CD4-positive, alpha-beta memory T cell (primary cell): ENCODE measurements at regions not wholly inside any gene's neighbourhood (a gene's known extent, or its start where the extent isn't known, plus 50 kb on each side); places are given as distances from the start of the nearest gene placed in this dataset.
"Not testable (repeated sequence)": the region's sequence is repeated elsewhere in the genome, so short reads cannot be mapped to it uniquely, and the experiment has no call there.

Experiments
- CTCF ChIA-PET: fragments of 350-600 bp; sonication (Branson Sonifier 250); formaldehyde crosslinking; loops from one replicate; lab custom pipeline; 2021; ENCODE audit warnings: inconsistent platforms; ENCODE audit not compliant: partially characterized antibody; lab: Charles Lee
- POLR2A ChIA-PET: fragments of 350-600 bp; sonication (Branson Sonifier 250); formaldehyde crosslinking; loops from one replicate; lab custom pipeline; 2021; ENCODE audit not compliant: partially characterized antibody; lab: Charles Lee
- DNase-seq, 5 donors: peaks; one replicate each; pipeline versions ENCODE4 v3.0.0 to v3.0.0-alpha.2; 2020 to 2022; ENCODE audit warnings: mixed read lengths in 1 of 5
- H3K27ac ChIP-seq: one replicate; pipeline ENCODE4 v1.7.0; 2013; ENCODE audit warnings: low read depth, low read length
- H3K27me3 ChIP-seq: 2 replicates; pipeline ENCODE4 v1.7.0; 2013; ENCODE audit warnings: mild to moderate bottlenecking, low read length, moderate library complexity; ENCODE audit not compliant: insufficient read depth
- H3K36me3 ChIP-seq: 2 replicates; pipeline ENCODE4 v1.7.0; 2013; ENCODE audit warnings: mild to moderate bottlenecking, low read length, moderate library complexity; ENCODE audit not compliant: insufficient read depth
- H3K4me1 ChIP-seq: 2 replicates; pipeline ENCODE4 v1.7.0; 2013; ENCODE audit warnings: mild to moderate bottlenecking, low read length, moderate library complexity; ENCODE audit not compliant: insufficient read depth
- H3K4me3 ChIP-seq, 2 donors: one replicate each; pipeline ENCODE4 v1.7.0; 2013; ENCODE audit warnings: low read length in 2 of 2, mild to moderate bottlenecking in 1 of 2
- H3K9me3 ChIP-seq, 2 donors: one replicate each; pipeline ENCODE4 v1.7.0; 2013; ENCODE audit warnings: low read length in 2 of 2, control low read depth in 1 of 2; ENCODE audit not compliant: control insufficient read depth in 1 of 2
- H3K27ac Mint-ChIP-seq, 7 donors: one replicate each; pipeline ENCODE4 v1.8.0; 2020 to 2021; ENCODE audit warnings: mixed read lengths in 7 of 7, mild to moderate bottlenecking in 6 of 7, inconsistent platforms in 3 of 7, moderate library complexity in 3 of 7
- H3K27me3 Mint-ChIP-seq, 2 donors: one replicate each; pipeline ENCODE4 v1.8.0; 2020 to 2021; ENCODE audit warnings: mixed read lengths in 2 of 2
- H3K36me3 Mint-ChIP-seq, 2 donors: one replicate each; pipeline ENCODE4 v1.8.0; 2020 to 2021; ENCODE audit warnings: mixed read lengths in 2 of 2, inconsistent platforms in 1 of 2, mild to moderate bottlenecking in 1 of 2
- H3K4me1 Mint-ChIP-seq, 4 donors: one replicate each; pipeline ENCODE4 v1.8.0; 2020 to 2021; ENCODE audit warnings: mixed read lengths in 4 of 4, mild to moderate bottlenecking in 1 of 4
- H3K4me3 Mint-ChIP-seq, 8 donors: one replicate each; pipeline ENCODE4 v1.8.0; 2020 to 2021; ENCODE audit warnings: mixed read lengths in 8 of 8, mild to moderate bottlenecking in 7 of 8, moderate library complexity in 6 of 8, inconsistent platforms in 3 of 8
- H3K9me3 Mint-ChIP-seq, 8 donors: one replicate each; pipeline ENCODE4 v1.8.0; 2020 to 2021; ENCODE audit warnings: mixed read lengths in 8 of 8, mild to moderate bottlenecking in 5 of 8, inconsistent platforms in 3 of 8, moderate library complexity in 1 of 8
- intact Hi-C: fragments of 100-400 bp; cut with micrococcal nuclease; formaldehyde crosslinking; loops from one replicate; pipeline ENCODE4 v1.15.1; 2023

GRCh38 chr3:178140531-178141304 lies 395.5 kb upstream of the KCNMB2 start:
- no peaks in the 10 kb centered on the region for H3K36me3 Mint-ChIP-seq
- no peaks in the 10 kb centered on the region for H3K27me3 Mint-ChIP-seq
- H3K9me3 Mint-ChIP-seq, result peaks cover 0 to 6% (median 2%) of the 10 kb centered on the region in 8 donors
- Histone ChIP-seq H3K27ac (no peak overlapping the region), H3K4me1 (no peaks in the 10 kb centered on the region), H3K4me3 (no peak overlapping the region), H3K9me3 (no peaks in the 10 kb centered on the region), H3K36me3 (no peaks in the 10 kb centered on the region), H3K27me3 (no peaks in the 10 kb centered on the region)
- DNase-seq, result no peak
- ChIA-PET POLR2A (no interaction called here), CTCF (no interaction called here)
- intact Hi-C loops, result no loop called here
- peaks cover 0 to 1% (median under 1%) of the 10 kb centered on the region in 4 donors for H3K4me1 Mint-ChIP-seq
- H3K4me3 Mint-ChIP-seq, result no peak overlapping the region
- no peak overlapping the region for H3K27ac Mint-ChIP-seq

GRCh38 chr3:178141305-178141684 lies 394.9 kb upstream of the KCNMB2 start:
- H3K27ac ChIP-seq, H3K4me1 ChIP-seq, POLR2A ChIA-PET, H3K4me3 Mint-ChIP-seq, intact Hi-C loops, H3K36me3 ChIP-seq, CTCF ChIA-PET, H3K4me3 ChIP-seq, H3K4me1 Mint-ChIP-seq, H3K9me3 ChIP-seq, H3K27me3 Mint-ChIP-seq, DNase-seq, H3K36me3 Mint-ChIP-seq, H3K9me3 Mint-ChIP-seq, H3K27me3 ChIP-seq: not testable (repeated sequence)
- H3K27ac Mint-ChIP-seq, result peak overlapping the region in 1 of 7 donors; percentile 19

- Mint-ChIP-seq H3K4me3 (no peak overlapping the region), H3K9me3 (peaks cover 0 to 6% (median 2%) of the 10 kb centered on the region in 8 donors), H3K36me3 (no peaks in the 10 kb centered on the region), H3K4me1 (peaks cover 0 to 4% (median 0%) of the 10 kb centered on the region in 4 donors), H3K27me3 (no peaks in the 10 kb centered on the region), H3K27ac (no peak overlapping the region)
- no peak for DNase-seq
- no peaks in the 10 kb centered on the region for H3K4me1 ChIP-seq
- H3K4me3 ChIP-seq, result no peak overlapping the region
- H3K27me3 ChIP-seq, result no peaks in the 10 kb centered on the region
- no peaks in the 10 kb centered on the region for H3K36me3 ChIP-seq
- H3K27ac ChIP-seq, result no peak overlapping the region
- no peaks in the 10 kb centered on the region for H3K9me3 ChIP-seq
- ChIA-PET POLR2A (no interaction called here), CTCF (no interaction called here)
- intact Hi-C loops, result no loop called here
Observed at GRCh38 chr3:178146406-178146831, 389.8 kb upstream of the KCNMB2 start.

- no peaks in the 10 kb centered on the region for H3K27me3 ChIP-seq
- no peak overlapping the region for H3K4me3 ChIP-seq
- intact Hi-C loops, result no loop called here
- no peak overlapping the region for H3K27ac ChIP-seq
- H3K4me1 Mint-ChIP-seq, result peaks cover 0 to 3% (median 0%) of the 10 kb centered on the region in 4 donors
- no peaks in the 10 kb centered on the region for H3K4me1 ChIP-seq
- H3K36me3 ChIP-seq, result no peaks in the 10 kb centered on the region
- H3K4me3 Mint-ChIP-seq, result no peak overlapping the region
- H3K9me3 ChIP-seq, result no peaks in the 10 kb centered on the region
- H3K9me3 Mint-ChIP-seq, result peaks cover 0 to 1% (median 0%) of the 10 kb centered on the region in 8 donors
- ChIA-PET POLR2A (no interaction called here), CTCF (no interaction called here)
- no peaks in the 10 kb centered on the region for H3K36me3 Mint-ChIP-seq
- no peak for DNase-seq
- H3K27me3 Mint-ChIP-seq, result no peaks in the 10 kb centered on the region
- H3K27ac Mint-ChIP-seq, result no peak overlapping the region
Observed at GRCh38 chr3:178147001-178147400, 389.2 kb upstream of the KCNMB2 start.

GRCh38 chr3:178152031-178152806 lies 384.0 kb upstream of the KCNMB2 start:
- CTCF ChIA-PET, result interaction anchor here (0.9 to 1.2 kb wide), 2 partner anchors 790 to 1279 kb away, joined by 3 to 4 read pairs; no protein-coding TSS in a partner anchor
- POLR2A ChIA-PET, result no interaction called here
- no peaks in the 10 kb centered on the region for H3K27me3 ChIP-seq
- H3K27ac Mint-ChIP-seq, result no peak overlapping the region
- no peaks in the 10 kb centered on the region for H3K4me1 ChIP-seq
- H3K9me3 ChIP-seq, result no peaks in the 10 kb centered on the region
- H3K36me3 Mint-ChIP-seq, result no peaks in the 10 kb centered on the region
- H3K36me3 ChIP-seq, result no peaks in the 10 kb centered on the region
- no peak overlapping the region for H3K4me3 ChIP-seq
- intact Hi-C loops, result loop anchor here (10.0 kb wide), 1 partner anchor 787 kb away; no protein-coding TSS in a partner anchor
- H3K9me3 Mint-ChIP-seq, result no peaks in the 10 kb centered on the region
- no peaks in the 10 kb centered on the region for H3K27me3 Mint-ChIP-seq
- H3K4me1 Mint-ChIP-seq, result peaks cover 0 to 4% (median 0%) of the 10 kb centered on the region in 4 donors
- H3K27ac ChIP-seq, result no peak overlapping the region
- no peak for DNase-seq
- no peak overlapping the region for H3K4me3 Mint-ChIP-seq

- Histone ChIP-seq H3K27ac (no peak overlapping the region), H3K4me3 (no peak overlapping the region), H3K36me3 (no peaks in the 10 kb centered on the region), H3K27me3 (no peaks in the 10 kb centered on the region), H3K4me1 (no peaks in the 10 kb centered on the region), H3K9me3 (no peaks in the 10 kb centered on the region)
- peaks cover 0 to 4% (median 0%) of the 10 kb centered on the region in 4 donors for H3K4me1 Mint-ChIP-seq
- no peaks in the 10 kb centered on the region for H3K9me3 Mint-ChIP-seq
- H3K36me3 Mint-ChIP-seq, result no peaks in the 10 kb centered on the region
- intact Hi-C loops, result loop anchor here (10.0 kb wide), 1 partner anchor 788 kb away; no protein-coding TSS in a partner anchor
- DNase-seq, result no peak
- POLR2A ChIA-PET, result no interaction called here
- H3K27ac Mint-ChIP-seq, result no peak overlapping the region
- H3K27me3 Mint-ChIP-seq, result no peaks in the 10 kb centered on the region
- CTCF ChIA-PET, result no interaction called here
- no peak overlapping the region for H3K4me3 Mint-ChIP-seq
Observed at GRCh38 chr3:178152988-178153387, 383.2 kb upstream of the KCNMB2 start.

GRCh38 chr3:178155521-178155920 lies 380.7 kb upstream of the KCNMB2 start:
- ChIA-PET CTCF (interaction anchor here (1.5 kb wide), 1 partner anchor 1064 kb away, joined by 3 read pairs; no protein-coding TSS in a partner anchor), POLR2A (no interaction called here)
- Histone ChIP-seq H3K36me3 (no peaks in the 10 kb centered on the region), H3K27me3 (no peaks in the 10 kb centered on the region), H3K27ac (no peak overlapping the region), H3K9me3 (no peaks in the 10 kb centered on the region), H3K4me1 (no peaks in the 10 kb centered on the region), H3K4me3 (no peak overlapping the region)
- Mint-ChIP-seq H3K4me3 (no peak overlapping the region), H3K9me3 (no peaks in the 10 kb centered on the region), H3K27me3 (peaks cover 1 to 2% of the 10 kb centered on the region in 2 donors), H3K36me3 (no peaks in the 10 kb centered on the region), H3K27ac (no peak overlapping the region), H3K4me1 (peaks cover 0 to 4% (median 0%) of the 10 kb centered on the region in 4 donors)
- no peak for DNase-seq
- intact Hi-C loops, result loop anchor here (10.0 kb wide), 1 partner anchor 791 kb away; no protein-coding TSS in a partner anchor
